ENCODE measurements at regions not wholly inside any gene's neighbourhood (a gene's known extent, or its start where the extent isn't known, plus 50 kb on each side); places are given as distances from the start of the nearest gene placed in this dataset.

DNA sequence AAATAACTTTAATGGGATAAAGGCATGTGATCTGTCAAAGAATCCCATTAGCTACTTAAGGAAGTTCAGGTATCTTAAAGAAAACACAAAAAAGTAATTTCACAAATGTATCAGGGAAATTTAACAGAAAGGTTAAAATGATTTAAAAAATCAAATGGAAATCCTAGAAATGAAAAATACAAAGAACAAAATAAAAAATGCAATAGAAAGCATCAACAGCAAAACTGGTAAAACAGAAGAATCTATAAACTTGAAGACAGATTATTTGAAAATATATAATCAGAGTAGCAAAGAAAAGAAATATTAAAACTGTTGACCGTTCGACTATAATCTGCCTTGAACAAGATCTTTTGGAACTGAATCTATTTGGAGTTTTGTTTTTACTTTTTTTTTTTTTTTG, 279.4 kb upstream of the SYT1 start:
- H3K27ac ChIP-seq = no peak overlapping the region
- TF ChIP-seq, protein P1, sequence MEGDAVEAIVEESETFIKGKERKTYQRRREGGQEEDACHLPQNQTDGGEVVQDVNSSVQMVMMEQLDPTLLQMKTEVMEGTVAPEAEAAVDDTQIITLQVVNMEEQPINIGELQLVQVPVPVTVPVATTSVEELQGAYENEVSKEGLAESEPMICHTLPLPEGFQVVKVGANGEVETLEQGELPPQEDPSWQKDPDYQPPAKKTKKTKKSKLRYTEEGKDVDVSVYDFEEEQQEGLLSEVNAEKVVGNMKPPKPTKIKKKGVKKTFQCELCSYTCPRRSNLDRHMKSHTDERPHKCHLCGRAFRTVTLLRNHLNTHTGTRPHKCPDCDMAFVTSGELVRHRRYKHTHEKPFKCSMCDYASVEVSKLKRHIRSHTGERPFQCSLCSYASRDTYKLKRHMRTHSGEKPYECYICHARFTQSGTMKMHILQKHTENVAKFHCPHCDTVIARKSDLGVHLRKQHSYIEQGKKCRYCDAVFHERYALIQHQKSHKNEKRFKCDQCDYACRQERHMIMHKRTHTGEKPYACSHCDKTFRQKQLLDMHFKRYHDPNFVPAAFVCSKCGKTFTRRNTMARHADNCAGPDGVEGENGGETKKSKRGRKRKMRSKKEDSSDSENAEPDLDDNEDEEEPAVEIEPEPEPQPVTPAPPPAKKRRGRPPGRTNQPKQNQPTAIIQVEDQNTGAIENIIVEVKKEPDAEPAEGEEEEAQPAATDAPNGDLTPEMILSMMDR (IDR thresholded peaks at IDR 0.05) = no peak
- no peak overlapping the region for H3K4me3 ChIP-seq
- DNase-seq (ENCODE audit: low spot score) = no peak

DNA sequence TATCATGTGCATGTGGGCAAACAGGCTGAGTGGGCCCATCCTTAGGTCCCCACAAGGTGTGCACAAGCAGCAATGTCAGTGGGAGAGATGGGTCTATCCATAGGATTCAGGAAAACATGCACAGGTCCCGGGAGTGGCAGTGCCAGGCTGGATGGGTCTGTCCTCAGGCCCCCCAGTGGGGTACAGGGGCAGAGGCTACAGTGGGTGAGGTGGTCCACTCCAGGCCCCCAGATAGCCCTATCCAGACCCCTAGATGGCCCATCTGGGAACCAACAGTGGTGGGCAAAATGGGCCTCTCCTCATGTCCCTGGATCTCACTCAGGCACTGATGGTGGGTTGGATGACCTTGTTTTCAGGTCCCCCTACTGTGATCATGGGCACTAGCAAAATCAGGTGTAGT, 277.8 kb upstream of the SYT1 start:
- no peak overlapping the region for H3K27ac ChIP-seq
- TF ChIP-seq, protein P1 (IDR thresholded peaks at IDR 0.05) = no peak
- no peak for DNase-seq (ENCODE audit: low spot score)
- no peak overlapping the region for H3K4me3 ChIP-seq

DNA sequence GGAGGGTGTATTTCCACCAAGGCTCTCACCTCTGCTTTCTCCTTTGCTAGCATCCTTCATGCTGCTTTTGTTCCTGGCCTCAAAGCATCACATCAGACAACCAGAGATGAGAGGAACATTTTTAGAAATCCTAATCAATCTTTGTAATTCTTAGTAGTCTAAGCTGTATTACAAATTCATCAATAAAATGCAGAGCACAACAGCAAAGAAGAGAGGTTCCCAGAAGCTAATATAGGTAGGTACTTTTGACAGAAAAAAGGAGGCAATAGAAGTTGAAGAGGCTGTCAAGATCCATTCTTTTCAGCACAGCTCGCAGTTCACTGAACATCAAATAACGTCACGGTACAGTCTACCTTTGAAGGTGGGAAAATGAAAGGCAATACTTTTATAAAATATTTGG, 265.2 kb upstream of the SYT1 start:
- H3K4me3 ChIP-seq = no peak overlapping the region
- TF ChIP-seq, protein P1 (IDR thresholded peaks at IDR 0.05) = no peak
- DNase-seq (ENCODE audit: low spot score) = no peak
- no peak overlapping the region for H3K27ac ChIP-seq

DNA sequence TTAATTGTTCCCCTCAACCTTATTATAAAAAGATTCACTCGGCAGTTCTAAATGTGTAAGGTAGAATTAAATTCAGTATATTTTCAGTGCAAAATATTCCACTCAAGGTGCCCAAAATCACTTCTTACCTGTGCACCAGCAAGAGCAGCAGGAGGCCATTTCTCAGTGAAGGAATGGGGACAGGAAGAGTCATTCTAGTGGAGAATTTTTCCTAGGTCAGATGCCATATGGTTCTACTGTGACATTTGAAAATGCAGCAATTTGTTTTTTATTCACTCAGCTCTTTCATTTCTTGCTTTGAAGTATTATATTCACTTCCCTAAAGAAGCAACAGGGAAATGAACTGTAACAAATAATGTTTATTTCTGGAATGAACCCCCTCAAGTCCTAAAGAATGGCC, 264.0 kb upstream of the SYT1 start:
- Histone ChIP-seq H3K4me3 (no peak overlapping the region), H3K27ac (no peak overlapping the region)
- TF ChIP-seq, protein P1 (IDR thresholded peaks at IDR 0.05) = no peak
- DNase-seq (ENCODE audit: low spot score) = no peak

DNA sequence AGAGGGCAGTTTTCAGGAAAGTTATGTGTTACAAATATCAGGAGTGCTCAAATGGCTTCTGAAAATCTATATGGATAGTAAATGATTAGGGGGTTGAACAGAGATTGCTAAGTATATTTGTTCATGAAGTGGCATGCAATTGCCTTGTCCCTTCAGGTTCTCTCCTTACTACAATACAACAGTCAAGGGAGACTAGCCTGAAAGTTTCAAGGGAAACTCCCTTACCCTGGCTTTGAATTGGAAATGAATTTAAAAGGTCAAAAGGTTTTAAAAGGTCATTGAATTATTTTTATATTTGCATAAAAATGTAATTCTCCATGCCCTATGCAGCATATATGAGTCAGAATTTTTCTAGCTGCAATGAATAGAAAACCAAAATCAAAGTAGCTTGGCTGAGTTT, 253.1 kb upstream of the SYT1 start:
- DNase-seq (ENCODE audit: low spot score) = no peak
- TF ChIP-seq, protein P1 (IDR thresholded peaks at IDR 0.05) = no peak
- Histone ChIP-seq H3K27ac (no peak overlapping the region), H3K4me3 (no peak overlapping the region)

DNA sequence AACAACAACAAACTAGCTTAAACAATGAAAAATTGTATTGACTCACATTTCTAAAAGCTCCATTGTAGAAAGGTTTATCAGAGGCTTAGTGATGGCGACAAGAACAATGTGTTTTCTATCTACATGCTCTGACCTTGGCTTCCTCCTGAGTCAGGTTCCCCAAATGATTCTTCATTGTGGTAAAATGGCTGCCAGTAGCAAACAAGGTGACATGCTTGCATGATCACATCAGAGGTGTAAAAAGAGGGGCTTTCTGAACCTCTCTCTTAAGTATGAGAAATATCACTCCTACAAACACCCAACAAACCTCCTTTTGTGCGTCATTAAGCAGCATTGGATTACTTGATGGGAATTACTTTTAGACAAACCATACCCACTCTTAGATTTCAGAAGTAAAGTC, 252.4 kb upstream of the SYT1 start:
- Histone ChIP-seq H3K4me3 (no peak overlapping the region), H3K27ac (no peak overlapping the region)
- no peak for DNase-seq (ENCODE audit: low spot score)
- TF ChIP-seq, protein P1 (IDR thresholded peaks at IDR 0.05) = no peak

DNA sequence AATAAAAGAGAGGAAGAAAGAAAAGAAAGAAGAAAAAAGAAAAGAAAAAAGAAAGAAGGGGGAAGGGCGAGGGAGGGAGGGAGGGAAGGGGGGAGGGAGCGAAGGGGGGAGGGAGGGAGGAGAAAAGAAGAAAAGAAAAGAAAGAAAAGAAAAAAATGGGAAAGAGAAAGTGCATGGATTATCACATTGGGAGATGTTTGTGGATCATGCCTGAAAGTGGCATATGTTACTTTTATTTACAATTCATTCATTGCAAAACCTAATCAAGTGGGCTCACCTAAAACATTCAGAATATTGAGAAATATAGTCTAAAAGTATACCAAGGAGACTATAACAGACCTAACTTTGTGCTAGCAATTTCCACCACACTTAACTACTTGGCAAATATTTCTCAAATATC, 246.9 kb upstream of the SYT1 start:
- Histone ChIP-seq H3K4me3 (no peak overlapping the region), H3K27ac (no peak overlapping the region)
- no peak for DNase-seq (ENCODE audit: low spot score)
- TF ChIP-seq, protein P1 (IDR thresholded peaks at IDR 0.05) = no peak
